SU-DHL-6 (cell line): ENCODE measurements at regions not wholly inside any gene's neighbourhood (a gene's known extent, or its start where the extent isn't known, plus 50 kb on each side); places are given as distances from the start of the nearest gene placed in this dataset.

Experiments used
- CTCF ChIP-seq: fragments of 200-600 bp; sonication (generic); IDR thresholded peaks from one replicate; pipeline ENCODE4 v1.5.1; 2017; ENCODE audit warnings: antibody characterized with exemption, mild to moderate bottlenecking, low read length, moderate library complexity; ENCODE audit not compliant: insufficient read depth, poor library complexity, severe bottlenecking
- EZH2phosphoT487 ChIP-seq: fragments of 200-600 bp; sonication (generic), shearing (Covaris generic); conservative IDR thresholded peaks from 2 replicates; pipeline ENCODE4 v1.6.1; 2018; ENCODE audit warnings: mild to moderate bottlenecking, antibody characterized with exemption, low read length, moderate library complexity, mixed read lengths

- TF ChIP-seq CTCF (no peak), EZH2phosphoT487 (no peak)
Measured at GRCh38 chr7:66575398-66575797, 53.3 kb upstream of the KCTD7 start.
